ENCODE measurements at regions not wholly inside any gene's neighbourhood (a gene's known extent, or its start where the extent isn't known, plus 50 kb on each side); places are given as distances from the start of the nearest gene placed in this dataset.

DNA sequence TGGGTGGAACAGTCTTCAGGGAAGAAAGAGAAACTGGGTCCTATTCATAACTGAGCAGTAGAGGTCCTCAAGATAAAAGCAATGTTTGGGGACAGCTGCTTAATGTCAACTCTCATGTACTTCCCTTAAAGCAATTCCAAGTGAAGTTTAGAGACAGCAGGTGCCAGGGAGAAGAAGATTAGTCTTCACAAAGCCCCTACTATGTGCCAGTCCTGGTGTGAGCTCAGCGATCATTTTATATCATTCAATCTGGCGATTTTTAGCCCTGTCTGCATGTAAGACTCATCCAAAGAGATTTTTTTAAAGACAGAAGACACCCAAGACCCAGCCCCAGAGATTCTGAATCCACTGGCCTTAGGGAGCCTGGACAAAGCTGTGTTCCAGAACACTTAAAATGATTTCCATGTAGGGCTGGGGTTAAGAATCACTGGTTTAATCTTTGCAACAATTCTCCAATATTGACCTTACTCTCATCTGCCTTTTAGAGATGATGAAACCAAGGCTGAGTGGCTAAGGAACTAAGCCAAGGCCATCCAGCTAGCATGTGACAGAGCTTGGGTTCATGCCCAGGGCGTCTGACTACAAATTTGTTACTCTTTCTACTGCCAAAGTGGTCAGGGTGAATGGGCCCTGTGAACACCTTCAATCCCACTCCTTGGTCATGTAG lies 404.5 kb upstream of the TBX3 start:
- Histone ChIP-seq H3K27me3 (no peaks in the 10 kb centered on the region), H3K27ac (no peak overlapping the region), H3K4me1 (no peaks in the 10 kb centered on the region), H3K36me3 (no peaks in the 10 kb centered on the region), H3K4me3 (no peak overlapping the region), H3K9me3 (no peaks in the 10 kb centered on the region)
- DNase-seq (ENCODE audit: low spot score in 2 of 2) = no peak
- TF ChIP-seq POLR2A (IDR thresholded peaks at IDR 0.05) (no peak), POLR2AphosphoS5 (IDR thresholded peaks at IDR 0.05) (no peak)
- TF ChIP-seq, protein P1, sequence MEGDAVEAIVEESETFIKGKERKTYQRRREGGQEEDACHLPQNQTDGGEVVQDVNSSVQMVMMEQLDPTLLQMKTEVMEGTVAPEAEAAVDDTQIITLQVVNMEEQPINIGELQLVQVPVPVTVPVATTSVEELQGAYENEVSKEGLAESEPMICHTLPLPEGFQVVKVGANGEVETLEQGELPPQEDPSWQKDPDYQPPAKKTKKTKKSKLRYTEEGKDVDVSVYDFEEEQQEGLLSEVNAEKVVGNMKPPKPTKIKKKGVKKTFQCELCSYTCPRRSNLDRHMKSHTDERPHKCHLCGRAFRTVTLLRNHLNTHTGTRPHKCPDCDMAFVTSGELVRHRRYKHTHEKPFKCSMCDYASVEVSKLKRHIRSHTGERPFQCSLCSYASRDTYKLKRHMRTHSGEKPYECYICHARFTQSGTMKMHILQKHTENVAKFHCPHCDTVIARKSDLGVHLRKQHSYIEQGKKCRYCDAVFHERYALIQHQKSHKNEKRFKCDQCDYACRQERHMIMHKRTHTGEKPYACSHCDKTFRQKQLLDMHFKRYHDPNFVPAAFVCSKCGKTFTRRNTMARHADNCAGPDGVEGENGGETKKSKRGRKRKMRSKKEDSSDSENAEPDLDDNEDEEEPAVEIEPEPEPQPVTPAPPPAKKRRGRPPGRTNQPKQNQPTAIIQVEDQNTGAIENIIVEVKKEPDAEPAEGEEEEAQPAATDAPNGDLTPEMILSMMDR (IDR thresholded peaks at IDR 0.05) = no peak
- intact Hi-C loops (cut with DNase I; ENCODE audit: low total_unique reads) = no loop called here

- intact Hi-C loops (cut with DNase I; ENCODE audit: low total_unique reads) = no loop called here
- TF ChIP-seq, protein P1 (IDR thresholded peaks at IDR 0.05) = no peak
- no peak for TF ChIP-seq POLR2A (IDR thresholded peaks at IDR 0.05)
- TF ChIP-seq POLR2AphosphoS5 (IDR thresholded peaks at IDR 0.05) = no peak
- no peaks in the 10 kb centered on the region for H3K27me3 ChIP-seq
Measured at GRCh38 chr12:115085594-115085993, 401.6 kb upstream of the TBX3 start.

DNA sequence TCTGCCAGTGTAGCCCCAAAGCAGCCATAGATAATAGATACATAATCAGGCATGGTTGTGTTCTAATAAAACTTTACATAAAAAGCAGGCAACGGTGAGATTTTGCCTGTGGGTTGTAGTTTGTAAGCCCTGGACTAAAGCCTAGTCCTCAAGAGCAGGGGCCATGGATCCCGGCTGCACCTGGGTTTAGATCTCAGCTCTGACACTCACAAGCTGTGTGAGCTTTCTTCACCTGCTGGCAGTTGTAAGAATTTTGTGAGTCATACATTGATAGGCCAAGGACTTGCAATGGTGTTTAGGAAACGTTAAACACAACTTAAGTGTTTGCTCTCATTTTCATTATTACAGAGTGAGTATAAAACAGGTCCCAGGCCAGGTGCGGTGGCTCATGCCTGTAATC lies 395.8 kb upstream of the TBX3 start:
- H3K36me3 ChIP-seq = no peaks in the 10 kb centered on the region
- no peak overlapping the region for H3K4me3 ChIP-seq
- H3K27ac ChIP-seq = no peak overlapping the region
- H3K9me3 ChIP-seq = no peaks in the 10 kb centered on the region
- no peaks in the 10 kb centered on the region for H3K27me3 ChIP-seq
- intact Hi-C loops (cut with DNase I; ENCODE audit: low total_unique reads) = no loop called here
- H3K4me1 ChIP-seq = no peaks in the 10 kb centered on the region
- no peak for DNase-seq (ENCODE audit: low spot score in 2 of 2)
- TF ChIP-seq, protein P1 (IDR thresholded peaks at IDR 0.05) = no peak
- TF ChIP-seq POLR2AphosphoS5 (IDR thresholded peaks at IDR 0.05) (no peak), POLR2A (IDR thresholded peaks at IDR 0.05) (no peak)

More at GRCh38 chr12:115085594-115085993, 401.6 kb upstream of the TBX3 start:
- no peaks in the 10 kb centered on the region for H3K36me3 ChIP-seq
- DNase-seq (ENCODE audit: low spot score in 2 of 2) = no peak
- no peaks in the 10 kb centered on the region for H3K9me3 ChIP-seq
- no peak overlapping the region for H3K4me3 ChIP-seq
- H3K27ac ChIP-seq = no peak overlapping the region
- no peaks in the 10 kb centered on the region for H3K4me1 ChIP-seq

GRCh38 chr12:115078990-115079389 lies 395.0 kb upstream of the TBX3 start:
- H3K27ac ChIP-seq = no peak overlapping the region
- H3K27me3 ChIP-seq = no peaks in the 10 kb centered on the region
- H3K36me3 ChIP-seq = no peaks in the 10 kb centered on the region
- no peak for DNase-seq (ENCODE audit: low spot score in 2 of 2)
- H3K4me1 ChIP-seq = no peaks in the 10 kb centered on the region
- H3K9me3 ChIP-seq = no peaks in the 10 kb centered on the region
- intact Hi-C loops (cut with DNase I; ENCODE audit: low total_unique reads) = no loop called here
- no peak overlapping the region for H3K4me3 ChIP-seq
- no peak for TF ChIP-seq POLR2AphosphoS5 (IDR thresholded peaks at IDR 0.05)

DNA sequence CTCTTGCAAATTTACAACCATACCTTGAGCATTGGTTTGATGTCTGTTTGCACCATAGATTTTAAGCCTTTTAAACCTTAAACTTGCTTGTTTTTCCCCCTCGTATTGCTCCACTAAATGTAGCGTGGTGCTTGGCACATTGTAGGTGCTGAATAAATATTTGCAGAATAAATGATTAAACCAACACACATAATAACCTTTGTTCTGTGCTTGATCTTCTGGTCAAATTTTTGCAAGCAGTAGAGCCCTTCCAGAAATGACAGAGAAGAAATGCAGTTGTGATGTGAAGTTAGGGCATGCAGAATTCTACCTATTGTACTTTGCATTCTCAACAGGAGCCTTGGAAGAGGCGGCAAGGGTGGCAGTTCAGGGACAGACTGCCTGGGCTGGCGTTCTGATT lies 394.4 kb upstream of the TBX3 start:
- H3K4me1 ChIP-seq = no peaks in the 10 kb centered on the region
- intact Hi-C loops (cut with DNase I; ENCODE audit: low total_unique reads) = no loop called here
- no peaks in the 10 kb centered on the region for H3K9me3 ChIP-seq
- H3K27ac ChIP-seq = no peak overlapping the region
- H3K4me3 ChIP-seq = no peak overlapping the region
- DNase-seq (ENCODE audit: low spot score in 2 of 2) = no peak
- no peak for TF ChIP-seq POLR2AphosphoS5 (IDR thresholded peaks at IDR 0.05)
- TF ChIP-seq, protein P1 (IDR thresholded peaks at IDR 0.05) = no peak
- no peak for TF ChIP-seq POLR2A (IDR thresholded peaks at IDR 0.05)
- no peaks in the 10 kb centered on the region for H3K36me3 ChIP-seq
- no peaks in the 10 kb centered on the region for H3K27me3 ChIP-seq
